ENCODE measurements at regions not wholly inside any gene's neighbourhood (a gene's known extent, or its start where the extent isn't known, plus 50 kb on each side); places are given as distances from the start of the nearest gene placed in this dataset.

- TF ChIP-seq CTCF (conservative IDR thresholded peaks at IDR 0.05 in 1 of 2, IDR thresholded peaks at IDR 0.05 in 1 of 2; ENCODE audit: extremely low read depth in 1 of 2, insufficient read depth in 1 of 2, low read depth in 1 of 2, low read length in 2 of 2) (no peak), EZH2 (IDR thresholded peaks at IDR 0.05; ENCODE audit: borderline replicate concordance, low read length) (no peak)
These were observed 63.1 kb upstream of the SDK2 start for GRCh38 chr17:73707358-73707757.
